ENCODE measurements at regions not wholly inside any gene's neighbourhood (a gene's known extent, or its start where the extent isn't known, plus 50 kb on each side); places are given as distances from the start of the nearest gene placed in this dataset.

DNA sequence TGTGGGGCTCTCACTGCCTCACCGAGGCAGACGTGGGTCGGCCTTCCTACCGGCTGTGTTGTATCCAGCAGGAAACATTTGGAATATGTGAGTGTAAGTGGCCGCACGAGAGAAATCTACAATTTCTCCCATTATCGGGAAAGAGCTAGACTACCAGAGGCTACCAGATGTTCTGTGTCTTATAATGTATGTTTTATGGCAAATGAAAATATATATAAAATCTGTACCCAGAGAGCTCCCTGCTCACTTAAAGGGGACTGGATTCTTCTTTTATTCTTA lies 69.5 kb upstream of the PITX1 start:
- Histone ChIP-seq H3K36me3 (replicated peaks in 1 of 2; ENCODE audit: control insufficient read depth in 1 of 2, insufficient read depth in 2 of 2, low read length in 2 of 2) (no peaks in the 10 kb centered on the region), H3K4me2 (ENCODE audit: low read depth, low read length) (no peak overlapping the region), H3K27me3 (ENCODE audit: control insufficient read depth in 1 of 2, insufficient read depth in 2 of 2, low read length in 2 of 2) (no peaks in the 10 kb centered on the region), H3K4me1 (ENCODE audit: insufficient read depth, low read length) (peaks cover 17% of the 10 kb centered on the region), H2AFZ (ENCODE audit: low read length) (no peak overlapping the region), H3K79me2 (ENCODE audit: insufficient read depth, low read length) (no peaks in the 10 kb centered on the region), H3K4me3 (replicated peaks in 1 of 3; ENCODE audit: insufficient read depth in 1 of 3, low read depth in 2 of 3, low read length in 3 of 3) (no peak overlapping the region), H3K9me3 (ENCODE audit: low read length) (no peaks in the 10 kb centered on the region), H4K20me1 (ENCODE audit: insufficient read depth, low read length) (no peaks in the 10 kb centered on the region), H3K9ac (ENCODE audit: insufficient read depth, low read depth, low read length) (no peak overlapping the region), H3K27ac (ENCODE audit: extremely low read length, insufficient read depth, low read length) (no peak overlapping the region)
- POLR2A ChIA-PET = no interaction called here
- intact Hi-C loops (cut with micrococcal nuclease; ENCODE audit: unreplicated experiment) (no loop called here), in situ Hi-C loops (cut with HindIII; ENCODE audit: extremely low pct_ligation_motif_present, low pct_unique_long_range_greater_than_20kb) (no loop called here)
- 98% methylated on average over 5 of the region's 7 CpGs for WGBS (ENCODE audit: low lambda C conversion rate)
- TF ChIP-seq, protein P1, sequence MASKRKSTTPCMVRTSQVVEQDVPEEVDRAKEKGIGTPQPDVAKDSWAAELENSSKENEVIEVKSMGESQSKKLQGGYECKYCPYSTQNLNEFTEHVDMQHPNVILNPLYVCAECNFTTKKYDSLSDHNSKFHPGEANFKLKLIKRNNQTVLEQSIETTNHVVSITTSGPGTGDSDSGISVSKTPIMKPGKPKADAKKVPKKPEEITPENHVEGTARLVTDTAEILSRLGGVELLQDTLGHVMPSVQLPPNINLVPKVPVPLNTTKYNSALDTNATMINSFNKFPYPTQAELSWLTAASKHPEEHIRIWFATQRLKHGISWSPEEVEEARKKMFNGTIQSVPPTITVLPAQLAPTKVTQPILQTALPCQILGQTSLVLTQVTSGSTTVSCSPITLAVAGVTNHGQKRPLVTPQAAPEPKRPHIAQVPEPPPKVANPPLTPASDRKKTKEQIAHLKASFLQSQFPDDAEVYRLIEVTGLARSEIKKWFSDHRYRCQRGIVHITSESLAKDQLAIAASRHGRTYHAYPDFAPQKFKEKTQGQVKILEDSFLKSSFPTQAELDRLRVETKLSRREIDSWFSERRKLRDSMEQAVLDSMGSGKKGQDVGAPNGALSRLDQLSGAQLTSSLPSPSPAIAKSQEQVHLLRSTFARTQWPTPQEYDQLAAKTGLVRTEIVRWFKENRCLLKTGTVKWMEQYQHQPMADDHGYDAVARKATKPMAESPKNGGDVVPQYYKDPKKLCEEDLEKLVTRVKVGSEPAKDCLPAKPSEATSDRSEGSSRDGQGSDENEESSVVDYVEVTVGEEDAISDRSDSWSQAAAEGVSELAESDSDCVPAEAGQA (IDR thresholded peaks at IDR 0.05; ENCODE audit: low read depth) = no peak
- TF ChIP-seq, protein P1 (CRISPR knock-in tag; IDR thresholded peaks at IDR 0.05; ENCODE audit: borderline replicate concordance) = no peak
- TF ChIP-seq MBD4 (IDR thresholded peaks at IDR 0.05; ENCODE audit: borderline replicate concordance, low read length) (no peak), GZF1 (CRISPR knock-in tag; IDR thresholded peaks at IDR 0.05) (no peak), MXD1 (CRISPR knock-in tag; IDR thresholded peaks at IDR 0.05) (no peak), ZNF556 (CRISPR knock-in tag; IDR thresholded peaks at IDR 0.05; ENCODE audit: borderline replicate concordance) (no peak), HOXA5 (CRISPR knock-in tag; IDR thresholded peaks at IDR 0.05) (no peak), SP2 (CRISPR knock-in tag; IDR thresholded peaks at IDR 0.05) (no peak), GTF3A (CRISPR knock-in tag; conservative IDR thresholded peaks at IDR 0.05) (no peak), KDM1A (CRISPR knock-in tag; IDR thresholded peaks at IDR 0.05) (no peak)
- TF ChIP-seq, protein P2, sequence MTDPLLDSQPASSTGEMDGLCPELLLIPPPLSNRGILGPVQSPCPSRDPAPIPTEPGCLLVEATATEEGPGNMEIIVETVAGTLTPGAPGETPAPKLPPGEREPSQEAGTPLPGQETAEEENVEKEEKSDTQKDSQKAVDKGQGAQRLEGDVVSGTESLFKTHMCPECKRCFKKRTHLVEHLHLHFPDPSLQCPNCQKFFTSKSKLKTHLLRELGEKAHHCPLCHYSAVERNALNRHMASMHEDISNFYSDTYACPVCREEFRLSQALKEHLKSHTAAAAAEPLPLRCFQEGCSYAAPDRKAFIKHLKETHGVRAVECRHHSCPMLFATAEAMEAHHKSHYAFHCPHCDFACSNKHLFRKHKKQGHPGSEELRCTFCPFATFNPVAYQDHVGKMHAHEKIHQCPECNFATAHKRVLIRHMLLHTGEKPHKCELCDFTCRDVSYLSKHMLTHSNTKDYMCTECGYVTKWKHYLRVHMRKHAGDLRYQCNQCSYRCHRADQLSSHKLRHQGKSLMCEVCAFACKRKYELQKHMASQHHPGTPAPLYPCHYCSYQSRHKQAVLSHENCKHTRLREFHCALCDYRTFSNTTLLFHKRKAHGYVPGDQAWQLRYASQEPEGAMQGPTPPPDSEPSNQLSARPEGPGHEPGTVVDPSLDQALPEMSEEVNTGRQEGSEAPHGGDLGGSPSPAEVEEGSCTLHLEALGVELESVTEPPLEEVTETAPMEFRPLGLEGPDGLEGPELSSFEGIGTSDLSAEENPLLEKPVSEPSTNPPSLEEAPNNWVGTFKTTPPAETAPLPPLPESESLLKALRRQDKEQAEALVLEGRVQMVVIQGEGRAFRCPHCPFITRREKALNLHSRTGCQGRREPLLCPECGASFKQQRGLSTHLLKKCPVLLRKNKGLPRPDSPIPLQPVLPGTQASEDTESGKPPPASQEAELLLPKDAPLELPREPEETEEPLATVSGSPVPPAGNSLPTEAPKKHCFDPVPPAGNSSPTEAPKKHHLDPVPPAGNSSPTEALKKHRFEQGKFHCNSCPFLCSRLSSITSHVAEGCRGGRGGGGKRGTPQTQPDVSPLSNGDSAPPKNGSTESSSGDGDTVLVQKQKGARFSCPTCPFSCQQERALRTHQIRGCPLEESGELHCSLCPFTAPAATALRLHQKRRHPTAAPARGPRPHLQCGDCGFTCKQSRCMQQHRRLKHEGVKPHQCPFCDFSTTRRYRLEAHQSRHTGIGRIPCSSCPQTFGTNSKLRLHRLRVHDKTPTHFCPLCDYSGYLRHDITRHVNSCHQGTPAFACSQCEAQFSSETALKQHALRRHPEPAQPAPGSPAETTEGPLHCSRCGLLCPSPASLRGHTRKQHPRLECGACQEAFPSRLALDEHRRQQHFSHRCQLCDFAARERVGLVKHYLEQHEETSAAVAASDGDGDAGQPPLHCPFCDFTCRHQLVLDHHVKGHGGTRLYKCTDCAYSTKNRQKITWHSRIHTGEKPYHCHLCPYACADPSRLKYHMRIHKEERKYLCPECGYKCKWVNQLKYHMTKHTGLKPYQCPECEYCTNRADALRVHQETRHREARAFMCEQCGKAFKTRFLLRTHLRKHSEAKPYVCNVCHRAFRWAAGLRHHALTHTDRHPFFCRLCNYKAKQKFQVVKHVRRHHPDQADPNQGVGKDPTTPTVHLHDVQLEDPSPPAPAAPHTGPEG (CRISPR knock-in tag; IDR thresholded peaks at IDR 0.05) = no peak
- TF ChIP-seq, protein P3, sequence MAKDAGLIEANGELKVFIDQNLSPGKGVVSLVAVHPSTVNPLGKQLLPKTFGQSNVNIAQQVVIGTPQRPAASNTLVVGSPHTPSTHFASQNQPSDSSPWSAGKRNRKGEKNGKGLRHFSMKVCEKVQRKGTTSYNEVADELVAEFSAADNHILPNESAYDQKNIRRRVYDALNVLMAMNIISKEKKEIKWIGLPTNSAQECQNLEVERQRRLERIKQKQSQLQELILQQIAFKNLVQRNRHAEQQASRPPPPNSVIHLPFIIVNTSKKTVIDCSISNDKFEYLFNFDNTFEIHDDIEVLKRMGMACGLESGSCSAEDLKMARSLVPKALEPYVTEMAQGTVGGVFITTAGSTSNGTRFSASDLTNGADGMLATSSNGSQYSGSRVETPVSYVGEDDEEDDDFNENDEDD (CRISPR knock-in tag; IDR thresholded peaks at IDR 0.05; ENCODE audit: borderline replicate concordance) = no peak
- CTCF ChIA-PET (ENCODE audit: low intra/inter-chr PET ratio, low total read pairs) = no interaction called here
- FAIRE-seq (no peak), DNase-seq (ENCODE audit: low spot score) (no peak), ATAC-seq (no peak)
- no TSS peak for BruUV-seq (replicated peaks)

Measured in HepG2 (cell line).